Urinary bladder (tissue), 3 donors: ENCODE measurements at regions not wholly inside any gene's neighbourhood (a gene's known extent, or its start where the extent isn't known, plus 50 kb on each side); places are given as distances from the start of the nearest gene placed in this dataset.

Experiments used
- DNase-seq: peaks from one replicate; pipeline ENCODE4 v3.0.0-alpha.2; 2015; ENCODE audit errors: extremely low spot score
- H3K27ac ChIP-seq: one replicate; pipeline ENCODE4 v1.5.1; 2013; ENCODE audit warnings: low read depth, mild to moderate bottlenecking, moderate library complexity
- H3K36me3 ChIP-seq: one replicate; pipeline ENCODE4 v1.6.1; 2013; ENCODE audit warnings: mild to moderate bottlenecking, moderate library complexity; ENCODE audit not compliant: insufficient read depth
- H3K4me1 ChIP-seq: one replicate; pipeline ENCODE4 v1.6.1; 2013; ENCODE audit warnings: mild to moderate bottlenecking, moderate library complexity; ENCODE audit not compliant: insufficient read depth
- H3K4me3 ChIP-seq: one replicate; pipeline ENCODE4 v1.5.1; 2013; ENCODE audit warnings: low read depth, low read length
- WGBS: extraction: QIAGEN DNeasy Blood & Tissue Kit; methylation state at CpG from one replicate; pipeline ENCODE4 v1.1.7; 2013; 5-methylcytosine and 5-hydroxymethylcytosine counted together
- donor health status: healthy with polysubstance abuse.
- donor health status: healthy.

DNA sequence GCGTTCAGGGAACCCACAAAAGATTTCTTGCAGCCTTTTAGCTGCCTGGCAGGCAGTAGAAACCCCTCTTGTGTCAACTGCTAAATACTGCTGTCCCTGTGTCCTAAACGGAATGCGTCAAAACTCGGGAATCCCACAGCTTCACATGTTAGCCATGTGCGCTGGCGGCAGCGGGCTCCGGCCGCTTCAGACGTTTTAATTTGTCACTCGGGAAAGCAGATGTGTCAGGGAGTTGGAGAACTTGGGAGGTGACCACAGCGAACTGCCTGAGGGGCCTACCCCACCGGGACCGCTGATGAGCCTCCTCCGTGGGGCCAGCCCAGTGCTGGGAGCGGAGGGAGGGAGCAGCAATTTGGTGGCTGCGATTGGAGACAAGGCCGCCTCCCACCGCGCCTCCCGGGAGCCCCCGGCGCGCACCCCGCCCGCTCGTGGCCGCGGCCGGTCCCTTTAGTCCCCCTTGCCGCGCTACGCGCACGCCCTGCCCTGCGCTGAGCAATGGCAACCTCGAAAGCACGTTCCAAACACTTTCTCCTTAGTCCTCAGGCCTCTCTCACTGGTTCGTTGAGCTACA lies 146.1 kb upstream of the SATB2 start:
- Histone ChIP-seq H3K4me1 (no peaks in the 10 kb centered on the region), H3K4me3 (no peak overlapping the region), H3K36me3 (no peaks in the 10 kb centered on the region), H3K27ac (no peak overlapping the region)
- no peak for DNase-seq
- 31% methylated on average over 39 of the region's 39 CpGs for WGBS

DNA sequence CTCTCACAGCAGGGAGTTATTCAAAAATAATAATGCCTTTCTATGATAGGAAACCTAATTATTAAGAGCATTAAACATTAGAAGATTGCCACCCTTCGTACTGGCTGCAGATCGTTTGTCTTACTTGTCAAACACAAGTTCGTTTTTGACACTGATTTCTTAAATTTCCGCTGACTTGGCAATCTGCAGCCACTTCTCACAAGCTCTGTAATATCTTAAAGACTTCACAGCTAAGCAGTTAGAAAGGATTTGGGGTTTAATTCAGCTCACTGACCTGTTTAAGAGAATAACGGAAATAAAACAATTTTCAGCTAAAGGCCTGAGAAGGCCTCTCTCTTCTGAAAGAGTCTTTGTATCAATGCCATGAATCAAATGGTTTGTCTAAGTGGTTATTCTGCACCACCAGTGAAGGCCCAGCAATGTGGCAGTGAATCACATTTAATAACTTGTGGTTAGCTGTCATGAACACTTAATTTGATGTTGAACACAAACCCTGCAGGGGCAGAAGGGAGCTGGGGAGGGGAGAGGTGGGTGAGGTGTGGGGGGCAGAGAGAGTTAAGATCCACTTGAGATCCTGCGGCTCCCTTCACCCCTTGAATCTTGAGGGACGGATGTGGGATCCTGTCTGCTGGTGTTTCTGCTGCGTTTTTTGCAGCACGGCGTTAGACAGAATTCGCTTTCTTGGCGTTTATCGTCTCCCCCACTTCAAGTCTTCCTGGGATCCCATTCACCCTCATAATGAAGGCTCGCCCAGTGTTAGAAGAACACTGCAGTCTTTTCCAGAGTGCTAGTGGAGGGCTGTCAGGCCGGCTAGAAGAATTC lies 145.4 kb upstream of the SATB2 start:
- H3K4me3 ChIP-seq = no peak overlapping the region
- 89% methylated on average over 15 of the region's 15 CpGs for WGBS

DNA sequence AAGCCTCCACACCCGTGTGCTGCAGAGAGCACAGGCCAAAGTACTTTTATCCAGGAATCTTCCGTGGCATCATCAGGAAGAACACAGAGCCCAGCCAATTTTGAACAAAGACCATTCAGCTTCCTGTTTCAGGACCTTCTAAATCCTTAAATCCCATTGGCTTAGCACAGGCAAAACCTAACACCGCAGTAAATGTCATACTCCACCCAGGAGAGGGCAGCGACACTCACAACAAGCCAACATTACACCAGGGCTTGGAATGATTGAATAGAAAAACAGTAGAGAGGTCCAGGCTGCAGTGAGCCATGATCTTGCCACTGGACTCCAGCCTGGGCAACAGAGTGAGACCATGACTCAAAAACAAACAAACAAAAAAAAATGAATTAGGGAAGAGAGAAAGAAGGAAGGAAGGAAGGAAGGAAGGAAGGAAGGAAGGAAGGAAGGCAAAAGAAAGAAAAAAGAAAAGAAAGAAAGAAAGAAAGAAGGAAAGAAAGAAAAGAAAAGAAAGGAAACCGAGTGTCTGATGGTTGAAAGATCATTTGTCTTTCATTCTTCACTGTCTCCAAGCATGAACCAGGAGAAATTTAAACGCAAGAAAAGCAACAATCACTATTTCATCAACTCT lies 144.6 kb upstream of the SATB2 start:
- WGBS = 57% methylated on average over 6 of the region's 6 CpGs
- Histone ChIP-seq H3K27ac (no peak overlapping the region), H3K4me1 (no peaks in the 10 kb centered on the region), H3K36me3 (no peaks in the 10 kb centered on the region), H3K4me3 (no peak overlapping the region)
- no peak for DNase-seq

More for the DNA sequence above, 145.4 kb upstream of the SATB2 start:
- no peaks in the 10 kb centered on the region for H3K4me1 ChIP-seq
- no peaks in the 10 kb centered on the region for H3K36me3 ChIP-seq
- no peak overlapping the region for H3K27ac ChIP-seq
- no peak for DNase-seq

DNA sequence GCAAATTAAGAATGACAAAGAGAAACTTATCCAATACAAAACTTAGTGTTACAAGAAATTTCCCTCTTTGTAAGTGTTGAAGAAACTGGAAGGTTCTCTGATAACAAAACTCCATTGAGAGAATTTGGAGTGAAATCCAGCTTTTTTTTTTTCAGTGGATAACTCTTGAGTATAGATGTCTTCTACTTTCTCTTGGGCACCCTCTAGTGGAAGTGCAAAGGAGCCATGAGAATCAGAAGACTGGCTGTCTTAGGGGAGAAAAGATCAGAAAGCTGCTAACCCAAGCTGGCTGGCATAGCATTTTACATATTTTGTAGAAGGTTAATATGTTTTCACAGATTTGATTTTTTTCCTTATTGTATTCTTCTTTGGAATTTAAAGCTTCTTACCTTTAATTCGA lies 138.8 kb upstream of the SATB2 start:
- Histone ChIP-seq H3K27ac (no peak overlapping the region), H3K4me1 (no peaks in the 10 kb centered on the region), H3K4me3 (no peak overlapping the region), H3K36me3 (no peaks in the 10 kb centered on the region)
- DNase-seq = no peak
- WGBS = 68% methylated on average over 1 of the region's 1 CpG

DNA sequence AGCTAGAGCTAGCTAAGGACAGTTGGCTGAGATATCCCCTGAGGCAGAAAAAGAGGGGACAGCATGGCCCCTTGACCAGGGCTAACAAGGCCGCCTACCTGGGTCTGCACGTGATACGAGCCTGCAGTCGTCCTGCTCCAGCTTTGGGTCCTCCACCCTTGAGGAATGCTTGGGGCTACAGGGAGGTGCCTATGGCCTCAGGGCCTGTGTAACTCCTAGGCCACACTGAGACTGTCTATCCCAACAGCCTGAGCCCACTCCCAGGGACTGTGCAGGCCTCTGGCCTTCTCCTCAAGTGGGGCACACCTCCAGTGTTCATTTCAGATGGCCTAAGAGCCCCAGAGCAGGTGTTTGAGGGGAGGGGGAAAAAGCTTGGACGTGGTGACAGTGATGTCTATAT lies 136.7 kb upstream of the SATB2 start:
- Histone ChIP-seq H3K4me1 (no peaks in the 10 kb centered on the region), H3K36me3 (no peaks in the 10 kb centered on the region), H3K4me3 (no peak overlapping the region), H3K27ac (no peak overlapping the region)
- WGBS = 88% methylated on average over 5 of the region's 5 CpGs
- DNase-seq = no peak

DNA sequence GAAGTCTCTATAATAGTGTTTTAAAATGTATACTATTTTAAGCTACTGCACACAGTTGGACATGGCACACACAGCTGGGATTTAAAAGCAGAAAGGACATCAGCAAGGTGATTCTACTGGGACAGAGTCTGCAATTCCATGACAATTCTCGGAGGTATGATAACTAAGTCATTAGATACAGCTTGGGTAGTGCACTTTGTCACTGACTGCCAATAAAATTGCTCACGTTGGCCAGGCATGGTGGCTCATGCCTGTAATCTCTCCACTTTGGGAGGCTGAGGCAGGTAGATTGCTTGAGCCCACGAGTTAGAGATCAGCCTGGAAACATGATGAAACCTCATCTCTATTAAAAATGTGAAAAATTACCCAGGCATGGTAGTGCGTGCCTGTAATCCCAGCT lies 134.1 kb upstream of the SATB2 start:
- Histone ChIP-seq H3K36me3 (no peaks in the 10 kb centered on the region), H3K27ac (no peak overlapping the region), H3K4me1 (no peaks in the 10 kb centered on the region), H3K4me3 (no peak overlapping the region)
- 50% methylated on average over 4 of the region's 4 CpGs for WGBS
- no peak for DNase-seq

DNA sequence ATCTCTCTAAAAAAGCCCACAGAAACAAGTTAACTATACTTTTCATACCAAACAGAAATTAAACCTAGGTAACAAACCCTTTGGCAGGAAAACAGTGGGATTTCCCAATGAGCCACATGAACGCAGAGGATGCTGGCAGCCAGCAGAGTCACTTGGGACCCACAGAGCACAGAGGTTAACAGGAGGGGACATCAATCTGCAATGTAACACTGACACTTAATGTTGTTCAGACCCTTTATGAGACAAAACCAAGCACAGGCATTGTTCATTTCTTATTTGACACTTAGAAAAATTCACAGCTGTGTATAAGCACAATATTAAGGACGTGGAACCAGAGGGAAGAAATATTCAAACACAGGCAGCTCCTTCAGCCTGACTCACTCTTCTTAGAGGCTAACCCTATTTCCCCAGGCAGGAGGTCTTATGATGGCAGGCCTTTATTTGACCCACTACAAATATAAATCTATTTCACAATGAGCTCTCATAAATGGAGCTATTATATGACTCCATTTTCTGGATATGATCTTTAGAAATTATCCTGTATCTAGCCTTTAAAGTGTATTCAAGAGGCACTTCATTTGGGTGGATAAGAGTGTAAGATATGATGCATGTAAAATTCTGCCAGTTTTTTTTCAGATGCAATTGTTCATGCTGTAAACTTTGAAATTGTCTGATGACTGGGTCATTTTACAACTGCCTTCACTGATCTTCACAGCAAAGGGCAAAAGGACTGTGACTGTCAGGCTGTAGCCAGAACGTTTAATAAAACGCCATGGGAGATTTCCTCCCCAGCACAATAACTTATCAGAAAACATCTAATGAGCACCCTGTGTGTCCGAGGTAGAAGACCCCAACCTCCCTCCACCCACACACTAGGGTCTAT lies 132.8 kb upstream of the SATB2 start:
- Histone ChIP-seq H3K4me3 (no peak overlapping the region), H3K4me1 (no peaks in the 10 kb centered on the region), H3K36me3 (no peaks in the 10 kb centered on the region), H3K27ac (no peak overlapping the region)
- no peak for DNase-seq
- WGBS = 53% methylated on average over 5 of the region's 5 CpGs

DNA sequence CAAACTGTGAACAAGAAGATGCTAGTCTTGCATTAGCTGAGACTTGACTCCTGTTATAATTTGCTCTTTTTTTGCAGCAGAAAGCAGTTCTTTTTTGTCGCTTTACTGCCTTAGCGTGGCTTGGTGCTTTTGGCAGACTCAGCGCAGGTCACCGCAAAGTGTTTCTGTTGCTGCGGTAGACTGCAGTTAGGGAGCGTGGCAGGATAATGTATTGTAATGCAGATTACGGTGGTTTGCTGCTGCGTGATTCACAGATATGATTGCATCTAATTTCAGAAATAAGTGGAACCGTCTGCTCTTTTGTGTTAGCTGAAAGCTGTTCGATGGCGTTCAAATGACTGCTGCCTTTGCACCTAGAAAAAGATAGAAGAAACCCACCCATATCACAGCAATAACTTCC lies 131.6 kb upstream of the SATB2 start:
- Histone ChIP-seq H3K27ac (no peak overlapping the region), H3K36me3 (no peaks in the 10 kb centered on the region), H3K4me3 (no peak overlapping the region), H3K4me1 (no peaks in the 10 kb centered on the region)
- 52% methylated on average over 11 of the region's 11 CpGs for whole genome bisulfite sequencing
- no peak for DNase-seq

DNA sequence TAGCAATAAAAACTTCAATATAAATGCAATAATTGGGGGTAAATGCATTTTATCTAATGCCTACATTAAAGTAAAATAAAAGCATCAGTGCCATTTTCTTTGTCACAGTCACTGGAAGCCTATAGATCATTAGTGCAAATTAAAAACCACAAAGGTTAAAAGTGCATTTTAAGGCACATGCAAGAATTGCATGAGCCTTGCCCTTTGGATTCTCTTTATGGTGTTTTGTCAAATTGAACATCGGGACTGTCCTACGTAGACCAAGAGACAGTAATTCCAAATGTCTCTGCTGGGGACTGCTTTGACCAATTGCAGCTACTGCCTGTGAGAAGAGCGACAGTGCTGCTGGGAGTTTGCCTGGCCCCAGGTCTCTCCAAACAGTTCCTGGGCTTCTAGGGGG lies 130.3 kb upstream of the SATB2 start:
- DNase-seq = no peak
- no peaks in the 10 kb centered on the region for H3K36me3 ChIP-seq
- WGBS = 84% methylated on average over 3 of the region's 3 CpGs
- no peak overlapping the region for H3K4me3 ChIP-seq
- no peaks in the 10 kb centered on the region for H3K4me1 ChIP-seq
- no peak overlapping the region for H3K27ac ChIP-seq

DNA sequence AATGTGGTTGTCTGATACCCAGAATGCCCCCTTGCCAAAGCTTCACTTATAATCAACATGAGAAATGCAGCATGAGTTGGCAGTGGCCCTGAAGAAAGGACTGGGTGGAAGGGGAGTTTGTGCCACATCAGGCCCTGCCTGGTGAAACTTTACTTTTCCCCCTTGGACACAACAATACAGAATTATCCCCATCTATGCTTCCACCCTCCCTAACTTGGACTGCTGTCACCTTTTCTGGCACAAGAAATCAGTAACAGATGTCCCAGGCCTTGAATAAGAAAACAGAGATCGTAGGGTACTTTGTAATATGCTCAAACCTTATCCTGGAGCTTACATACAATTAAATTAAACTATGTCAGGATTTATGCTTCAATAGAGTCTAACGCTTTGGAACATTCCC lies 128.9 kb upstream of the SATB2 start:
- no peaks in the 10 kb centered on the region for H3K36me3 ChIP-seq
- no peak overlapping the region for H3K4me3 ChIP-seq
- no peaks in the 10 kb centered on the region for H3K4me1 ChIP-seq
- no peak for DNase-seq
- H3K27ac ChIP-seq = no peak overlapping the region
- WGBS = 81% methylated on average over 2 of the region's 2 CpGs

DNA sequence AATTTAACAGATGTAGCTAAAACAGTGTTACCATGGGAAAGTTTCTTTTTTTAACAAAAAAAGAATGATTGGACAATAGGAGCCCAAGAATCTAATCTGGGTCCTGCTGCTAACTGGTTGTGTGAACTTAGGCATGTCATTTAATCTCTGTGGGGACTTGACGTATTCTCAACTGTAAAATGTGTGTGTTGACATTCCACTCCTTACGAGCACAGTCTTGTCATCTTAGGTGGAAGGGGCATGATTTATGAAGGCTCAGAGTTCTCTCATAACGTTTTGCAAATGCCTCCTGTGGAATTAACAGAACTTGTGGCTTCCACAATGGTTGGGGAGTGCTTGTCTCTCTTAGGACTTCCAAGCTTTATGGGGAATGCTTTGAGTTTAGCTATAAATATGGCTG lies 125.9 kb upstream of the SATB2 start:
- Histone ChIP-seq H3K4me1 (no peaks in the 10 kb centered on the region), H3K36me3 (no peaks in the 10 kb centered on the region), H3K4me3 (no peak overlapping the region), H3K27ac (no peak overlapping the region)
- 51% methylated on average over 3 of the region's 3 CpGs for WGBS
- no peak for DNase-seq

DNA sequence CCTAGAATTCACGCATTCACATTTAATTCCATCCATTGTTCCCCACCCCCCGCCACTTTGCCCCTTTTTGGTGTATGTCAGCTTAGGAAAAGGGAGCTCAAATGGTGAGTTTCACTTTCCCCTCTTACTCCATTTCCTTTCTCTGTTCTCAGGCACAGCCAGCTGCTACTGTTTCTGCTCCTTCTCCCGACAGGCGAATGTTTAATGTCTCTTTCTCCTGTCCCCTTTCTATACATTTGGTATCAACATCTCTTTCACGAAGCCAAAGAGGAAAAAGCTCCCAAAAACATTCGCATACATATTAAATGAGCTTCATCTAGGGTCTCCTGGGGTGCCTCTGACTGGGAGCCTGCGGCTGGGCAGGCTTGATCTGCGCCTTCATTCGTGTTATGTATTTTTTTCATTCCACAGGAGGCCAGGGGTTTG lies 124.2 kb upstream of the SATB2 start:
- H3K4me3 ChIP-seq = peak overlapping the region; percentile 19
- H3K4me1 ChIP-seq = no peaks in the 10 kb centered on the region
- H3K27ac ChIP-seq = no peak overlapping the region
- H3K36me3 ChIP-seq = no peaks in the 10 kb centered on the region
- 31% methylated on average over 9 of the region's 9 CpGs for WGBS
- no peak for DNase-seq

DNA sequence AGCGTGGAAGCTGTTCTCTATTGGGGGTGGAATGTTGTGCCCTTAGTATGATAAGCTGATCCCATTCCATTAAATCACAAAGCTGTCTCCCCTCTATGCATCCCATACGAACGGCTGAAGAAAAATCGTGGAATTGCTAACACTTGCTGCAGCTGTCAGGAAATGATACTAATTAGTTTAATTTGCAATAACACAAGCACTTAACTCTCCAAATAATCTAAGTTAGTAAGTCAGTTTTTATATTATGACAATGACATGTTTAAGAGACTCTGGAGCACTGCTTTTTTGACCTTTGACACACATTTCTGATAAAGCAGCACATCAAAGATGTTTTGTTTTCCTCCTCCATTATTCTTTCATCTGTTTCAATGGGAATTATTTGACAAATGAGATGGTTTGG lies 123.7 kb upstream of the SATB2 start:
- peak overlapping the region; percentile 19 for H3K4me3 ChIP-seq
- no peaks in the 10 kb centered on the region for H3K36me3 ChIP-seq
- 34% methylated on average over 4 of the region's 4 CpGs for WGBS
- no peak overlapping the region for H3K27ac ChIP-seq
- H3K4me1 ChIP-seq = no peaks in the 10 kb centered on the region
- no peak for DNase-seq
